Heart right ventricle (tissue), 16 donors: ENCODE measurements at regions not wholly inside any gene's neighbourhood (a gene's known extent, or its start where the extent isn't known, plus 50 kb on each side); places are given as distances from the start of the nearest gene placed in this dataset.
"Not testable (repeated sequence)": the region's sequence is repeated elsewhere in the genome, so short reads cannot be mapped to it uniquely, and the experiment has no call there.

ENCODE experiments used
- ATAC-seq, 8 donors: fragments of 200-7000 bp; cut with Tn5 transposase; one replicate each; pipeline ENCODE4 v1.9.1; 2020; ENCODE audit warnings: mild to moderate bottlenecking in 8 of 8, moderate library complexity in 8 of 8, moderate number of reproducible peaks in 1 of 8
- DNase-seq, 2 donors: peaks; one replicate each; pipeline ENCODE4 v3.0.0-alpha.2; 2020
- H3K27ac ChIP-seq, 10 donors: fragments of 200-600 bp; sonication (generic) in 2 of 10; one replicate each; pipeline versions ENCODE4 v1.5.0 to v1.8.0; 2020 to 2022; ENCODE audit warnings: mild to moderate bottlenecking in 3 of 10
- H3K27me3 ChIP-seq, 7 donors: fragments of 200-600 bp; one replicate each; pipeline ENCODE4 v1.8.0; 2021 to 2022; ENCODE audit warnings: mild to moderate bottlenecking in 2 of 7
- H3K36me3 ChIP-seq, 9 donors: fragments of 200-600 bp; sonication (generic) in 1 of 9; one replicate each; pipeline versions ENCODE4 v1.5.0 to v1.8.0; 2020 to 2022; ENCODE audit warnings: mild to moderate bottlenecking in 2 of 9
- H3K4me1 ChIP-seq, 9 donors: fragments of 200-600 bp; sonication (generic) in 1 of 9; one replicate each; pipeline versions ENCODE4 v1.5.0 to v1.8.0; 2020 to 2022; ENCODE audit warnings: mild to moderate bottlenecking in 4 of 9
- H3K4me3 ChIP-seq, 10 donors: fragments of 200-600 bp; sonication (generic) in 2 of 10; one replicate each; pipeline versions ENCODE4 v1.5.0 to v1.8.0; 2020 to 2022; ENCODE audit warnings: mild to moderate bottlenecking in 7 of 10, moderate library complexity in 2 of 10
- H3K9me3 ChIP-seq, 11 donors: fragments of 200-600 bp in 10 of 11; sonication (generic) in 2 of 11; one replicate each; pipeline versions ENCODE4 v1.5.0 to v1.8.0; 2013 to 2022; ENCODE audit warnings: mild to moderate bottlenecking in 2 of 11, control low read depth in 1 of 11, moderate library complexity in 1 of 11
- WGBS, 2 donors: extraction: QIAGEN DNeasy Blood & Tissue Kit; methylation state at CpG; one replicate each; pipeline ENCODE4 v1.1.7; 2013; ENCODE audit warnings: inconsistent platforms in 1 of 2; 5-methylcytosine and 5-hydroxymethylcytosine counted together
- intact Hi-C, 10 donors: fragments of 100-400 bp; cut with DNase I; formaldehyde crosslinking; loops; one replicate each; pipeline versions ENCODE4 v1.11.1 to v1.14.2; 2022
- TF ChIP-seq, protein P1 (sequence below), 9 donors: fragments of 200-600 bp; sonication (generic) in 2 of 9; IDR thresholded peaks; one replicate each; pipeline versions ENCODE4 v1.5.0 to v1.8.0; 2021 to 2022; ENCODE audit warnings: antibody characterized with exemption in 9 of 9, mild to moderate bottlenecking in 5 of 9, moderate library complexity in 1 of 9
- donor health status: Arrhythmogenic right ventricular cardiomyopathy.
- donor health status: ischemic (EF 13 %, LVEDD 7.1; RV severe dilation, severe dysfunction).
- donor health status: healthy with polysubstance abuse.
- donor health status: DM: no; HTN: yes; CAD: no.
- donor health status: DM: no; HTN: no; CAD: no.
- donor health status: ischemic (EF 25% LVEDD 6.9; RV normal size, moderate dysfunction).
- donor health status: ischemic (EF 25% LVEDD 5.7; RV mildly dilated, moderate dysfunction).
- donor health status: healthy.
- donor health status: DM: yes; HTN: yes; CAD: no.
- donor health status: Ischemic cardiomyopathy.
- donor health status: ischemic (EF 35%, LVEDD 5.7; RV mildly dilated, moderate dysfunction).
- donor health status: nonischemic (EF 11% LVEDD 7.7; RV severe dilation, severe dysfunction).
- donor health status: DM: yes; HTN: yes; CAD: no.
- donor health status: PGD.
- donor health status: ischemic (EF 29% LVEDD 5.4; RV normal size, mild dysfunction).
- donor health status: nonischemic (EF 23%, LVEDD 6.1; RV moderate dilation, normal function).

DNA sequence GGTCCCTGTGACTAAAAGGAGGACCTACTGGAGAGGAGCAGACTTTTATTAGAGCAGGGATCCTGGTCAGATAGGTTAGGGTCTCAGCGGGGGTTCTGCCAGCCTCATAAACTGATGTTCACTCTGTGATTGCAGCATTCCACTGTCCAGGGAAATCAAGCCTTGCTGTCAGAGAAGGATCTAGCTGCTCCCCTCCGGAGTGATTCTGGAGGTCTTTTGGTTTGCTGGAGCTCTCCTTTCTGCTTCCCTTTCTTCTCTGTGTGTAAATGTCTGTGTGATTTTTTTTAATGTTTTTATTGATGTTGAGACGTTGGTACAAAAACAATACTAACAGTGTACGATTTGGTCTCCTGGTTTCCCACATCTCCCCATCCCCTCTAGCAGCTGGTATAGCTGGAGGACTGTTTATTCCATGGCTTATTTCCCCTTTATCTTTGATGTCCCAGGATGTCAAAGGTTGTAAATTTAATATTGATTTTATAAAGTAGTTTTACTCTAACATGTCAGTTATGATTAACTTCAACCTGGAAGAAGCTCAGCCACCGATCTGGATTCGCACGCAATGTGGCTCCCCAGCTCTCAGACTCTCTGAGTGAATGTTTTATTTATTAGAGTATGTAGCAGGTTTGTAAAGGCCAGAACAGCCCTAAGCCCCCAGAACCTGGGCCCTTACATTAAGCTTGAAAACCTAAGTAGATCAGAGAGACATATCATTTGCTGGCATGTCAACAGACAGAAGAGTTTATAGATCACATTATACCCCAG lies 202.3 kb upstream of the G2E3 start:
- ATAC-seq: no peak
- Histone ChIP-seq H3K27ac (no peak overlapping the region), H3K36me3 (no peaks in the 10 kb centered on the region), H3K27me3 (peaks cover 0 to 8% (median 0%) of the 10 kb centered on the region in 7 donors), H3K4me1 (no peaks in the 10 kb centered on the region), H3K4me3 (no peak overlapping the region), H3K9me3 (no peaks in the 10 kb centered on the region)
- TF ChIP-seq, protein P1, sequence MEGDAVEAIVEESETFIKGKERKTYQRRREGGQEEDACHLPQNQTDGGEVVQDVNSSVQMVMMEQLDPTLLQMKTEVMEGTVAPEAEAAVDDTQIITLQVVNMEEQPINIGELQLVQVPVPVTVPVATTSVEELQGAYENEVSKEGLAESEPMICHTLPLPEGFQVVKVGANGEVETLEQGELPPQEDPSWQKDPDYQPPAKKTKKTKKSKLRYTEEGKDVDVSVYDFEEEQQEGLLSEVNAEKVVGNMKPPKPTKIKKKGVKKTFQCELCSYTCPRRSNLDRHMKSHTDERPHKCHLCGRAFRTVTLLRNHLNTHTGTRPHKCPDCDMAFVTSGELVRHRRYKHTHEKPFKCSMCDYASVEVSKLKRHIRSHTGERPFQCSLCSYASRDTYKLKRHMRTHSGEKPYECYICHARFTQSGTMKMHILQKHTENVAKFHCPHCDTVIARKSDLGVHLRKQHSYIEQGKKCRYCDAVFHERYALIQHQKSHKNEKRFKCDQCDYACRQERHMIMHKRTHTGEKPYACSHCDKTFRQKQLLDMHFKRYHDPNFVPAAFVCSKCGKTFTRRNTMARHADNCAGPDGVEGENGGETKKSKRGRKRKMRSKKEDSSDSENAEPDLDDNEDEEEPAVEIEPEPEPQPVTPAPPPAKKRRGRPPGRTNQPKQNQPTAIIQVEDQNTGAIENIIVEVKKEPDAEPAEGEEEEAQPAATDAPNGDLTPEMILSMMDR (IDR thresholded peaks at IDR 0.05): no peak
- WGBS, 2 donors: 82 to 85% methylated on average over 7 of the region's 7 CpGs
- intact Hi-C loops: no loop called here
- DNase-seq: no peak

DNA sequence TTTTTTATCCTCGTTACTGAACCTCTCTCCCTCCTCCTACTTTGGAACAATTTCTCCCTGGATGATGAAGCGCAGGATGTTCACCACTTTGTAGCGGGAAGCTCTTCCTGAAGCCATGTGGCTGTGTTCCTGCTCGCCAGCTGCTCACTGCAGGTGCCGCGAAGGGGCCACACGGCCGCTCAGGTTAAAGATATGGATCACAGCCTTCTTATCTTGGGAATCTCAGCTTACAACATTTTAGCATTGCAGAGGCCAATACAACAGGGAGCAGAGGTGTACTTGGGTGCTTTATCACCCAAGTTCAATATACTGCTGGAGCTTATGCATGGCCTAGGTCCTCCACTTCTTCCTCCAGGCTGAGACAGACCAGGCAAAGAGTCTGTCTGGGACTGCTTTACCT lies 201.2 kb upstream of the G2E3 start:
- no peaks in the 10 kb centered on the region for H3K36me3 ChIP-seq
- H3K27ac ChIP-seq: no peak overlapping the region
- no peaks in the 10 kb centered on the region for H3K4me1 ChIP-seq
- TF ChIP-seq, protein P1 (IDR thresholded peaks at IDR 0.05): no peak
- no peak overlapping the region for H3K4me3 ChIP-seq
- no peaks in the 10 kb centered on the region for H3K9me3 ChIP-seq
- ATAC-seq (no peak), DNase-seq (no peak)
- WGBS, 2 donors: 90 to 95% methylated on average over 8 of the region's 8 CpGs
- intact Hi-C loops: no loop called here
- H3K27me3 ChIP-seq: peaks cover 0 to 8% (median 0%) of the 10 kb centered on the region in 7 donors

DNA sequence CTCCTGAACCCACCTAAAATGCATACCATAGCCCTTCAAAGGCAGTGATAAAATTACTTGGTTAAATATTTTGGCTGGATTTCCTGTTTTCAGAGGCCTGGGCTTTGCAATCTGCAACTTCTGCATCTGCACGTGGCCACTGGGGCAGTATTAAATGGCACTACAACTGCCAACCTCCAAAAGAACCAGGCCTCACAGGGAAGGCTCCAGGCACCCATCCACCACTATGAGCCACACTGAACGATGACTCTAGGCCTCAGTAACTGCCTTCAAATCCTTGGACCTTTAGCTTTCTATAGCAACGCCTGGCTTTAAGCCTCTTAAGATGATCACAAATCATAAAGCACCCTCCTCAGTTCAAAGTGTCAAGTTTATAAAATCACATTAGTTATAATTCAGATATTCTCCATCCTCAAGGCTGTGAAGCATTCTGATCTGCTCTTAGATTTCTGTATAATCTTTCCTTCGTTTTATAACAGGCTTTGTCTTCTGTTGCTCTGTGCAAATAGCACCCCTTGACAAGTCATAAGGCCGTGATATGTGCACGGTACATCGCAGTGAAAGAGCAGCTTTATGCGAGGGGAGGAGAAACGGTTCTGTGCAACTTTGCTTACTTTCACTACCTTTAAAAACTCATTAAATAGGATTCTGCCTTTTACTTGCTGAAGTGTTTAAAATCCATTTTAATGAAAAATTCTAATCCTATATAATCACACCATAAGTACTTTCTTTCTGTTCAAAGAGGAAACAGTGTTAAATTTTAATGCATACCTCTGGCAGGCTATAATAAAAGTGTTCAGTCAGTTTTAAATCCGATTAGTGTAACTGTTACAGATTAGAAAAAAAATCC lies 196.4 kb upstream of the G2E3 start:
- ATAC-seq: no peak
- H3K27me3 ChIP-seq: peaks cover 0 to 5% (median 0%) of the 10 kb centered on the region in 7 donors
- no peak overlapping the region for H3K4me3 ChIP-seq
- no peaks in the 10 kb centered on the region for H3K4me1 ChIP-seq
- TF ChIP-seq, protein P1 (IDR thresholded peaks at IDR 0.05): no peak
- no peaks in the 10 kb centered on the region for H3K36me3 ChIP-seq
- H3K9me3 ChIP-seq: no peaks in the 10 kb centered on the region
- 79 to 85% methylated on average over 10 of the region's 10 CpGs for WGBS, 2 donors
- no peak for DNase-seq
- H3K27ac ChIP-seq: no peak overlapping the region
- intact Hi-C loops: no loop called here

DNA sequence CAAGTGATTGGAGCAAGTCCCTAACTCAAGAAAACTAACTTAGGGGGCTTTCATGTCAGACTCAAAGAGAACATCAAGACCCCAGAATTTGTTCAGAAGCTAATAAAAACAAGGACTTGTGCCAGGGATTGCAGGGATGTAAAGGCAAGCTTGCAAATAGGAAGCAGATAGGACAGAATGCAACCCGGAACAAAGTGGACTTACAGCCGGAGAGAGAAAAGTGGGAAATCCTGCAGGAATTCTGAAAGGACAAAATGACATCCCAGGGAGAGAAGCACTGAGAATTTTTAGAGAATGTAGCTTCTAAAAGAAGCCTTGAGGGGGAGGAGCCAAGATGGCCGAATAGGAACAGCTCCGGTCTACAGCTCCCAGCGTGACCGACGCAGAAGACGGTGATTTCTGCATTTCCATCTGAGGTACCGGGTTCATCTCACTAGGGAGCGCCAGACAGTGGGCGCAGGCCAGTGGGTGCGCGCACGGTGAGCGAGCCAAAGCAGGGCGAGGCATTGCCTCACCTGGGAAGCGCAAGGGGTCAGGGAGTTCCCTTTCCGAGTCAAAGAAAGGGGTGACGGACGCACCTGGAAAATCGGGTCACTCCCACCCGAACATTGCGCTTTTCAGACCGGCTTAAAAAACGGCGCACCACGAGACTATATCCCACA lies 195.6 kb upstream of the G2E3 start:
- H3K9me3 ChIP-seq, H3K4me1 ChIP-seq, H3K4me3 ChIP-seq, H3K27me3 ChIP-seq, H3K27ac ChIP-seq, H3K36me3 ChIP-seq, intact Hi-C loops, DNase-seq, ATAC-seq: not testable (repeated sequence)
- 94 to 96% methylated on average over 18 of the region's 27 CpGs for WGBS, 2 donors
